ENCODE measurements at regions not wholly inside any gene's neighbourhood (a gene's known extent, or its start where the extent isn't known, plus 50 kb on each side); places are given as distances from the start of the nearest gene placed in this dataset.

DNA sequence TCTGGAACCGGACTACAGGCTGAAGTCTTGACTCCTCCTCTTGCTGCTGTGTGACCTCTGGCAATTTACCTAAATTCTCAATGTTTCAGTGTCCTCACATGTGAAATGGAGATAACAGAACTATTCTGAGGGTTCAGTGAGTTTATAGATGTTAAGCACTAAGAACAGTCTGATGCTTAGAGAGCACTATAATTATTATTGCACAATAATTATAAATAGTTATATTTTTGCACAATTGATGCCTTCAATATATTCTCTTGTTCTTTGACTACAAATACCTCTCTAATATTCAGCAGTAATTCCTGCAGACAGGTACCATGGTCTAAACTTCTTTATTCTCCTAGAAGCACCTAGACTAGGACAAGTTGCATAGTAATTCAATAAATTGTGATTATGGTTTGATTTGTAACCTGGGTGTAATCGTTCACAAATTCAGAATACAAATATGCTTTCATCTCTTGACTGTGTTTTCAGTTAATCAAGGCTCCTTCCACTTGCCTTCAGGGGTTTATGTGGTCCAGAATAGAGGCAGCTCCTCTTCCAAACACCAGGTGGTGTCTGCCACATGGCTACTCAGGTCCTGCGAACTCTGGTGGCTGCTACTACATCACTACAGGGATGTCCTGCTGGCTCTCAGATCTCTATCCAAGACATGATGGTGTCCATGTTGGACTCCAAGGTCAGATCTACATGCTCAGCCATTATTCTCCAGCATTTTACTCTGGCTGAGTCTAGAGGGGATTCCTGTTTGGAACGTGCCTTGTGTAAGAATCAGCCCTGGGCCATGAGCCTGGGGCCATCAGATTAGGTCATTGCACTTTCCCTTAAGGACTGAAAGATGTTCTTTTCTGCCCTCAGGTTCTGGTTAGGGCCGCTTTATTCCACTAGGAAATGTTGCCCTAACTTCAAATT, 103.4 kb downstream of the QRFPR start:
- no peak for DNase-seq

DNA sequence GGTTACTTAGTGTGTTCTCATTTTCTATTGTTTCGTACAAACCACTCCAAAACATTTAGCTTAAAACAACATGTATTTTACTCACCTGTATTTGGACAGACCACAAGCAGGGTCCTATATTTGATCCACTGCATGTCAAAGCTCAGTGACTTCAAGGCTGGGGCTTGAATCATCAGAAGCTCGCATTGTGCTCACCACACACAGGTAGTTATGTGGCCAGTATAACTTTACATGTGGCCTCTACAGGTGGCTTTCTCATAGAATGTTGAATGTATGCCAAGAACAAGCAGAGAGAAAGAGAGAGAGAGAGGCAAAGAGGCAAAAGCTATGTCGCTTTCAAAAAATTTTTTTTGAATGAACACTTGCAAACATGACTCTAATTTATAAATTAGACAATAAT, 107.6 kb downstream of the QRFPR start:
- no peak for DNase-seq

DNA sequence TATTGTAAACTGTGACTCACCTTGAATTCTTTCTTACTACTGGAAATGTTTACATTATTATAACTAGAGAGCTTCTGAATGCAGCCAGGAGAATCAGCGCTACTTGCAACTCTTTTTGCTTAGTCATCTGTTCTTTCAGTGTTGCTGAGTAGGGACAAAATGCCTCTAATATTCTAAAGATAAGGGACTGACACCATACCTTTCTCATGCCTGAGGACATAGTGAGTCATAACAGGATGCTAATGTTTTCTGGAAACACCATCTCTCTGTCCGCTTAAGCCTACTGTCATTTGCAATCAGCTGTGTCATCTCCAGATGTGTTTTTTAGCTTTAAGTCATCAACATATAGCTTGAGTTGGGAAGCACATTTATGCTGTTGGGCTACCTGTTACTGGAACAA, 108.3 kb downstream of the QRFPR start:
- no peak for DNase-seq

DNA sequence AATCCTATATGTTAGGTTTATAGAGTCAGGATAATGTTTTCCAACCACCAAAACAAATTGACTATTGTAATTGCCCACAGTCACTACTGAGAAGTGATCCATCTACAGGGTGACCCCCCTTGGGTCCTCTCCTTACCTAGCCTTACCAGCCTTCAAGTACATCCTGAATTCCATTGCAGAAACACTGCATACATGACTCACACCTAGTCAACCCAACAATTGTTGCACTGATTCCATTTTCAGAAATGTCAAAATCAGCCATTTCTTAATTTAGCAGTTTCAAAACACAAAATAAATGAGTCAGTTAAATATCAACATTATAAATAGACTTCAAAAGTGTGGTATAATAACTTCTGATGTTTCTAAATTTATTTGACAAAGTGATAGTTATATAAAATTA, 106.3 kb upstream of the TNIP3 start:
- no peak for DNase-seq

DNA sequence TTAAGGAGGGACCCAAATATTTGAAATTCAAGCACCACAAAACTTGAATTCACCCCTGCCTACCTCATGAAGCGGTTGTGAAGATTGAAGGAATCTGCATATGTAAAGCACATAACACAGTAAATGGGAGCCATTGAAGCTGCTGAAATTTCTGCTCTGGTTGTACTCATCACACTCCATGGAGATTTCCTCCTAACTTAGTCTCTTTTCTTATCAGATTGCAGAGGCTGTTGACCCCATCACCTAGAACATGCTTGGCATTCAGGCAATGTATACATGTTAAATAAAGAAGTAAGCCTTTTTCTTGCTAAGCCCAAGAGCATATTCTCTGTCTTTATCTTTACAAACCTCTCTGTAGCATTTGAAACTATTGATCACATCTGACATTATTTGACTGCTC, 104.9 kb upstream of the TNIP3 start:
- no peak for DNase-seq

DNA sequence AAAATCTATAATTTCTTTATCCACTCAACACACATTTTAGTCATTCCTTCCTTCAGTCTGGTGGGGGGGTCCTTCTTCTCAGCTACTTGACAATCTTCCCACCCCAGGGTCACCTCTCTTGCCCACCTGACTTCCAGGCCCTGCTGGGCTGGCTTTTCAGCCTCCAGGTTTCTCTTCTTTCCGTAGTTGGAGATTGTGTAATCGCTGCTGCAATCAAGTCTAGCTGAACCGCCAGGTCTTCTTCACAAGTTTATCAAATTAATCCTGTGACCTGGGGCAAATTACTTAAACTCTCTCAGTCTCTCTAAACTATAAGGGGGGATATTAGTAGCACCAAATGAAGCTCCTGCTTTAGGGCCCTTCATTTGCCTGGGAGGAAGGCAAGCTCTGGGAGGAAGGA, 102.9 kb upstream of the TNIP3 start:
- no peak for DNase-seq

DNA sequence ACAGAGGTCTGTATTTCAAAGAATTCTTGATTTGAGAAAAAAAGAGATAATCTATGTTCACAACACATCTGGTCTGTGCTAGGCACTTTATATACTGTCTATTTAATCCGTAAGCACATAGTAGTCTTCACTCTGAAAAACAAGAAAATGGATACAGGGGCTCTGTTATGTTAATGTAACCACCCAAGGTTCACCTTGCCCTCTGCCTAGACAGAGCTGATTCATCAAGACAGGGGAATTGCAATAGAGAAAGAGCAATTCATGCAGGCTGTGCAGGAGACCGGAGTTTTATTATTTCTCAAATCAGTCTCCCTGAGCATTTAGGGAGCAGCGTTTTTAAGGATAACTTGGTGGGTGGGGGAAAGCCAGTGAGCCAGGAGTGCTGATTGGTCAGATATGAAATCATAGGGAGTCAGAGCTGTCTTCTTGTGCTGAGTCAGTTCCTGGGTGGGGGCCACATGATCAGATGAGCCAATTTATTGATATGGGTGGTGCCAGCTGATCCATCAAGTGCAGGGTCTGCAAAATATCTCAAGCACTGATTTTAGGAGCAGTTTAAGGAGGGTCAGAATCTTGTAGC, 92.9 kb upstream of the TNIP3 start:
- DNase-seq: peak; percentile 26

DNA sequence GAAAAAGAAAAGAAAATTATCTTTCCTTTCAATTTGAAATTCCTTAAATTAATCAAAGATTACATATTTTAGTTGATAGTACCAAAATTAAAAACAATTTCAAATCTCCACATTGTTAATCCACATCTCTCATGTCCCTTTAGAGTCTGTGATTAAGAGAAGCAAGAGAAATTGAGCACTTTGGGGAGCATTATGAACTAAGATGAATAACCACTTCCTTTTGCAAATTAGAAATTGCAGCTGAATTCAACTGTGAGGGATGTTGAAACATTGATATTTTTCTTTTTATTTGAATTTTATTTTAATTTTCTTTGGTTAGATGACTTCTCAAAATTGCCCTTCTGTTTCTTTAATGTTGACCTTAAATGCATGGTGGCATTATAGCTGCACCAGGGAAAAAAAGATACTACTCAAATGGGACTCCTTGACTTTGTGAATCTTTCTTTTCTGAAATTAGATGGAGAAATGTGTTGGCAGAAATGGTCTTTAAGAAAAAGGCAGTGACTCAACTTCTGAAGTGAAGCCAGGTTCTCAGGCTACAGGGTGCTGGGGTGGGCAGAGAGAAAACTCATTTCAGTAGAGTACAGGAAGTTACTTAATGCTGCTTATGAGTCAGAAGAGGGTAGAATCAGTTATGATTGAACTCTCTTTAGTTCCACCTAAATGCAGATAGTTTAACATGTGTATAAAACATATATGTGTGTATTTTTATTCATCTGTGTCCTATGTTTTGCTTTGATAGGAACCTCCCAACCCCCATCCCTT, 92.0 kb upstream of the TNIP3 start:
- DNase-seq: peak; percentile 72

DNA sequence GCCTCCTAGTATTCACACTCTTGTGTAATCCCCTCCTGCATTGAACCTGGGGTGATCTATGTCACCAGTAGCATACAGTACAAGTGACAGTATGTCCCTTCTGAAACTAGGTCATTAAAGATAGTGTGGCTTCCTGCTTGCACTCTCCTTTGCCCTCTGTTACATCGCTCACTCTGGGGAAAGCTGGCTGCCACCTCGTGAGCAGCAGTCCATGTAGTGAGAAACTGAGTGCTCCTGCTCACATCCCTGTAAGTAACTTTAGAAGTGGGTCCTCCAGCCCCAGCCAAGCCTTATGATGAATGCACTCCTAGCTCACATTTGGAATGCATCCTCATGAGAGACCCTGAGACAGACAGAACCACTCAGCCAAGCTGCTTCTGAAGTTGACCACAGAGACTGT, 89.8 kb upstream of the TNIP3 start:
- DNase-seq: no peak

DNA sequence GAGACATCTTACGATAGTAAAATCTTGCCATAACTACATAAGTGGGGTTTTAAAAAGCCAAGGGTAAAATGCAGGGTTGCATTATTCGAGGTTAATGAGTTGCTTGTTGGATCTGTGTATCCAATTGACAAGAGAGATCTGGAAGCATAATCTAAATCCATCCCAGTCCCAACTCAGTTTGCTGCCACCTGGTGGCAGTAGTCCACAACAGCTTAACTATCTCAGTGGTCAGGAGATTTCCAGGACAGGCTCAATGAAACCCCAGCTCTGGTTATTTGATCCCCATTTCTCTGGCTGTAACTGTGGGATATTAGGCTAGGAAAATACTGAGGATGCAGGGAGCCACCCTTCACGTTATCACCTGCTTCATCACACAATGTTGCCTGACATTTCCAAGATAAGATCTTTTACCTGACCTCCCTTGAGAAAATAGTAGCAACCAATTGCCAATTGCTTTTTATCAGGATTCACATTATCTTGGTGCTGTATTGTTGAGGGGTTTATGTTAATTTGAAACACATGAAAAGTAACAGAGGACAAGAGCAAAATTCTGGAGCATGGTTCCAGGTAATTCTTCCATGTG, 88.2 kb upstream of the TNIP3 start:
- DNase-seq: peak; percentile 39

DNA sequence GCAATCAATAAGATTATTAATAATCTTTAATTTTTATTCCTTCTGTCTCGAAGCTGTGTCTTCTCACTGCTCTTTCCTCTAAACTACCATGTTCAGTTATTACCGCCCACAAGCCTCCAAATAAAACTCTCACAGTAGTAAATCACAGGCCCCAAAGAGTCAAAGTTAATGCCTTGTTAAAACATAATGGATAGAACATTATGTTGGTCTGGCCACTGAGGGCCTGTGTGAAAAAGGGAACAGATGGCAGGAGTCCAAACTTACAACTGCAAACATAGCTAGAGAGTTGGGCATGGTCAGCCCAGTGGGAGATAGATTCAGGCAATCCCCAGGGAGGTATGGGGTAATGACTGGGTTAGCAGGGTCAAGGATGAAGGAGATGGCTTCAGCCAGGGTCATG, 84.6 kb upstream of the TNIP3 start:
- no peak for DNase-seq

DNA sequence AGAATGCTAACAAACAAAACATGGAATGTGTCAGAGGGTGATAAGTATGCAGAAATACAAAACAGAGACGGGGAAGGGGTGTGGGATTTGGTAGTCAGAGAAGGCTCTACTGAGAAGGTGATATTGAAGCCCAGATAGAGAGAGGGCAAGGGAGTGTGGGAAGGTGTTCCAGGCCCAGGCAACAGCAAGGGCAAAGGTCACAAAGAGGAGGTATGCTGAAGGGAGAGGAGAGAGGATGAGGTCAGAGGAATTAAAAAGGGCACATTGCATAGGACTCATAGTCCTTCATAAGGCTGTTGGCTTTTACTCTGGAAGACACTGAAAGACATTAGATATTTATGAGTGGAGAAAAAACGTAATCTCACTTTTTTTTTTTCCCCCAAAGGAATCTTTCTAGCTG, 82.6 kb upstream of the TNIP3 start:
- no peak for DNase-seq

DNA sequence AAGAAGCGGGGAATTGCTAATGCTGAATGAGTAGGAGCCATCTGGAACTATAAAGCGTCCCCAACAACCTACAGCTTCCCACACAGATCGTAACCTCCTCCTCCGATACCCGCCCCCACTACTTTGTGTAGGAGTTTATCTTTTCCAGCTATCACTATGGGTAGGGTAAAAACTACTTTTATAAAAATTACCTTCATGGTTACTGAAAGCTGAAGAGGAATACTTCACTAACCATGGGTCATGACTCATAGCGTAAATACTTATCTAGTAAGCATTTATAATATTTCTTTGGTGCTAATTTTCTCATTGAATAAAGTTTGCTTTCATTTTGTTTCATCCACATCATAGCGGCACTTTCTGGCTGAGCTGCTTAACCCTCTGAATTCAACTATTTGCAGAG, 79.4 kb upstream of the TNIP3 start:
- DNase-seq: no peak

DNA sequence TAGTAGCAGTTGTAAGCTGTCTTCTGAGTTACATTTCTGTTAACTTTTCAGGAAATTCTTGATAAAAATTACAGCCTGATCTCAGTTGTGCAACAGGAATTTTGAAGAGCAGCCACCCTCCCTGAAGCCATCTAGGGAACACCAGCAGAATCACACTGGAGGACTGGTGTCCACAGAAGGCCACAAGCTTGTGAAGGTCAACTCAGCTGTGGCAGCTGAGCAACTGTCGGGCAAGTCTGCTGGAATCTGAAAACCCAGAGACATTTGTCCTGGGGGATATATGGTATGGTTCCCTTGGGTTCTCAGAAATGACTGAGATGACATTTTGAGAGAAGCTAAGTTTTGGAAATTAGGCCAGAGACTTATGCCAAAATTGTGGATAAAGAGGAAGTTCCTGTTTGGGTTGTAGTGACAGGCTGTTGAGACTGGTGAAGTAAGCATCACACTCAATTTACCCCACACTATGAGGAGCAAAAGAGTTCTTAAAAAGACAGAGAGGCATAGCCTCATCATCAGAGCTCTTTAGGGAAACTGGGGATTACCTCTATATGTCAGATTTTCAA, 78.1 kb upstream of the TNIP3 start:
- DNase-seq: no peak

DNA sequence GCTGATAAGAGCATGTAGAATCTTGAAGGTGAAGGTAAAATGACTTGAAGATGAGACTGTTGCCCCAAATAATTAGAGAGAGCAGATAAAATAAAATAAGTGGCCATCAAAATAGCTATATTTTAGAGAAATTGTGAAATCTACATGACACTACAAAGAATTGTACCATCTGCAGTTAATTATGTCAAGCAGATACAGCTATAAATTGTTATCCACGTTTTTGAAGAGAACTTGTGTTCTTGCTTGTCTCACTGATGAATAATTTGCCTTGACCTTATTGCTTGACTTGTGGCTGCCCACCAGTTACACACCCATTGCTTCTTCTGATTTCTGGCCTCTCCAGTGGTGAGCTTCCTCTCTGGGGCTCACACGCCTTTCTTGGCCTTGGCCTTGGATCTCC, 75.8 kb upstream of the TNIP3 start:
- no peak for DNase-seq

DNA sequence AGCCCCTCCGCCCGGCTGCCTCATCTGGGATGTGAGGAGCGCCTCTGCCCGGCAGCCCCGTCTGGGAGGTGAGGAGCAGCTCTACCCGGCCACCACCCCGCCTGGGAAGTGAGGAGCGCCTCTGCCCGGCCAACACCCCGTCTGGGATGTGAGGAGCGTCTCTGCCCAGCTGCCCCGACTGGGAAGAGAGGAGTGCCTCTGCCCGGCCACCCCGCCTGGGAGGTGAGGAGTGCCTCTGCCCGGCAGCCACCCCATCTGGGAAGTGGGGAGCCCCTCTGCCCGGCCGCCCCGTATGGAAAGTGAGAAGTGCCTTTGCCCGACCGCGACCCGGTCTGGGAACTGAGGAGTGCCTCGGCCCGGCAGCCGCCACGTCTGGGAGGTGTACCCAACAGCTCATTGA, 74.3 kb upstream of the TNIP3 start:
- no peak for DNase-seq

DNA sequence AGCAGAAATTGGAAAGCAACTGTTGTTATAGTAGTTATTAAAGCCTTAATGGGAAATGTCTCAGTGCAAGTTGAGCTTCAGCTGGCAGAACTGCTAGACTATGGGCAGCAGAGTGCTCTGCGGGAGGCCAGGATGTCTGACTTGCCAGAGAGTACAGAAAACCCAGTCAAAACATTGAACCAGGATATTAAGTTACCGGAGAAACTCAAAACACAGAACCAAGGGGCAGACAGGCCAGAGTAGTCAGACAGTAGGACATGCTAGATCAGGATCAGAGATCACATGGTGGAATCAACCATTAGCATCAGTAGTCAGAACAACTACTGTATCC, 72.9 kb upstream of the TNIP3 start:
- no peak for DNase-seq

DNA sequence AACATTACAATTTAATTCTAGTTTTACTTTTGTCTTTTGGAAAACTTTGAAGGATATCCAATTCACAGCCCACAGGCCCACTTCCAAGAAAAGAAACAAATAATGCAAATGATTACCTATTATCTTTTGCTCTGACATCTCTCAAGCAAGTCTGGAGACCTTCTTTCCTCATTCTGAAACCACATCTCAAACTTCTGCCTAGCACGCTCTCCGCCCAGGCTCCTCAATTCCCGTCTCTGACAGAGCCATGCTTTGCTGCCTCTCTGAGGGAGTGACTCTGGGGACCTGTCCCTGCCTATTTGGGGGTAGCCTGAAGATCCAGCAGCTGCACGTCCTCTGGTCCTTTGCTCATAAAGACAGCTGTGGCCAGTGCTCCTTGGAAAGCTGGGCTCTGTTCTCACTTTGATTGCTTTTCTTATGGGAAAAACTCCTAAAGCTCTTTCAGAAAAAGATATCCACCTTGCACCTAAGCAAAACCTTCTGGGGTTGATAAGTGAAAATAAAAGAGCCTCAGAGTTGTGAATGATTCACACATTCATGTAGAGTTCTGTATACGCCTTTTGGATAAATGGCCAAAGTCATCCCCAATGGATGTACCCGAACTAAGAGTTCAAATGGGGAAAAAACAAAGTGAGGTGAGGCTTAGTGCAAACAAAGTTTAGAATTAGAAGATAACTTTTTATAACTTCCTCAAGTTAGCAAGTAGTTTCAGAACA, 72.4 kb upstream of the TNIP3 start:
- no peak for DNase-seq

DNA sequence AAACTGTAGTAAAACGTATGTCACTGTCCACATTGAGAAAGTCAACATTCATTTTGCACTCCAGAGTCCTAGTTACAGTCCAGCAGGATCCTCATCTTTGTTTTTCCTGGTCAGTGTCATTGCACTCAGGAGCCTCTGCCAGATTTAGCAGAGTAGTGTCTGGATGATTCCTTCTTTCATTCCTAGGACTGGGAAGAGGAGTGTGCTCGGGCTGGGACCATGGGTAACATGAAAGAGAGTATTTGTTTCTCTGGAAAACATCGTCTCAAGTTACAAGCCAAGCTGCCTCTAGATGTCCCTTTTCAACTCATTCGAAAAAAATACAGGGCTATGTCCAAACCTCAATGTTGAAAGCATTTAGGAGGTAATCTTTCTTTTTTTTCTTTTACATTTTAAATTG, 69.9 kb upstream of the TNIP3 start:
- DNase-seq: no peak

DNA sequence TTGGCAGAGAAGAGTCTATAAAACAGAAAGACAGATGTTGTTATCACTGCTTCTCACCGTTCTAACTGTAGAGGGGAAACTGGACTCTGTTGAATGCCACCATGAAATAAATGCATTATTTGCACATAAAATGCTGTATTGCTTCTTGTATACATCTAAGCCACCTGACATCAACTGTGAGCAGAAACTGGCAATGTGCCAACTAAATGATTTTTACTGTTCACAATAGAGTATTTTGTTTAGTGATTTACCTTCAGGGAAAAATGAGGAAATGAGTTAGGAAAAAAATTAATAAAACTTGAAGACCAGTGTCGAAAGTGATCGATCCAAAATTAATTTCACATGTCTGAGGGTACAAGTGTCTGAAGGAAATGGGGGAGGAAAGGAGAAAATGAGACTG, 65.9 kb upstream of the TNIP3 start:
- no peak for DNase-seq

DNA sequence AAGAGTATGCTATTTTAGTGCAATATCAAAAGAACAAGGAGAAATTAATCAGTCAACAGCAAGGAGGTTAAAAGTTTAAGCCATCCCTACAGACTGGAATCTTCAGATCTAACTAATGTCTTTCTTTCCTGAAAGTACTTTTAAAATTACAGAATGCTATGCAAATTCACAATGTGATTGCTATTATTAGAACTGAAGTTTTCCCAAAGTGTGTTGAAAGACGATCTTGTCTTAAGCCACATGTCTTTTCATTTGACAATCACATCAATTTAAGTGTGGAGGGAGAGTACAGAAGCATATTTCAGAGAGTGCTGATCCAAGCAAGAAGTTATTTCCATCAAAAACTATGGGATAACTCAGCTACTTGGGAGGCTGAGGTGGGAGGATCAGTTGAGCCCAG, 64.7 kb upstream of the TNIP3 start:
- DNase-seq: no peak

DNA sequence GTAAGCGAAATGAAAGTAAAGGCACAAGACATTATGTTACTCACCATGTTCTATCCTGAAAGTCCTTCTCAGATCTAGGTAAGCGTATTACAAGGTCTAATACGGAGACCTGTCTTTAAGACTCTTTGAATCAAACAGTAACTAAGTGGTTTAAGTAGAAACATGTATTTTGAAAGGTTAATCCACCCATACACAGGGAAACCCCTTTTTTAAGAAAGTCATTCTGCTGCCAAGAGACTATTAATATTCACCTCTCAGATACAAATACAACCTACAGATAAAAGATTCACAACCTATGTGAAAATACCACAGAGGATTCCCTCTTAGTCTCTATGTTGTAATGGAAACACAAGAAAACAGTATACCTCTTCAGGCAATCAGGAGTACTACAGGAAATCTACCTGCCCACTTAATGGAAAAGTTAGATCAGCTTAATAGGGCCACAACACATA, 63.2 kb upstream of the TNIP3 start:
- DNase-seq: no peak

DNA sequence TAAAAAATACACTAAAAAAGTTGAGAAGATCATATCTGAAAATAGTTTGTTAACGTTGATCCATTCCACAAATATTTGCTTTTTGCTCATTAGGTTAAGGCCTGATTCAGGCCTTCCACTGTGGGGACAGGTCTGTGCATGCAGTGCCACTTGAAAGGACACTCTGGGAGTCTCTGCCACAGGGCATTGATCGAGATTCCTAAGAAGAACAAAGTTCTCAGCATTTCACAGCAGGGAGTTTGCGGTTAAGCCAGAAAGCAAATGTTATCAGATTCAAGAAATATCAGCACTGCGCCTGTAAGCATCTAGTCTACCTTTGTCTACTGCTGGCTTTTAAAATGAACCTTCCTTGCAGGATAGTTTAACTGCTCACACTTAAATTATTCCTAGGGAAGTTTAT, 62.2 kb upstream of the TNIP3 start:
- DNase-seq: no peak
